Erythroblast (primary cell): ENCODE measurements at regions not wholly inside any gene's neighbourhood (a gene's known extent, or its start where the extent isn't known, plus 50 kb on each side); places are given as distances from the start of the nearest gene placed in this dataset.

Experiments used
- GATA1 ChIP-seq: IDR thresholded peaks from 2 replicates; pipeline ENCODE4 v1.6.1; 2011; ENCODE audit warnings: low read depth, mild to moderate bottlenecking, control low read depth, low read length, moderate library complexity
- POLR2A ChIP-seq: IDR thresholded peaks from 2 replicates; pipeline ENCODE4 v1.6.1; 2011; ENCODE audit warnings: mild to moderate bottlenecking, low read length

DNA sequence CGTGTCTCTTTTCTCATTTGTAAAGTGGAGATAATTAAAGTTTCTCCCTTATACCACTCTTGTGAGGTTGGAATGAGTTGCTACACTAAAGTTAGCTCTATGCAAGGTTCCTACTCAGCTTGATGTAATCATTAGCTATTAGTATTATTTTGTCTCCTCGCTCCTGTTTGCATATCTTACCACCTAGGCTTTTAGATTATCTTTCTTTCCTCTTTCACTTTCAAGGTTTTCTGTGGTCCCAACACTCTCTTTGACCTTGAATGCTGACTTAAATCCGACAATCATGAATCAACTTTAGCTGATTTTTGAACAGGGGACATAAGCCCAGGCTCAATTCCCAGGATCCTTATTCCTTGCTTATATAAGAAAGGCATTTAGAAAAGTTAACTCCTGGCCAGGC is 769.7 kb upstream of the GRM7 start:
- TF ChIP-seq POLR2A (no peak), GATA1 (no peak)
